Choroid plexus epithelial cell (primary cell): ENCODE measurements at regions not wholly inside any gene's neighbourhood (a gene's known extent, or its start where the extent isn't known, plus 50 kb on each side); places are given as distances from the start of the nearest gene placed in this dataset.
"Not testable (repeated sequence)": the region's sequence is repeated elsewhere in the genome, so short reads cannot be mapped to it uniquely, and the experiment has no call there.

Experiments used
- DNase-seq: peaks from one replicate; pipeline ENCODE4 v3.0.0-alpha.2; 2010; ENCODE audit warnings: low read depth
- H3K4me3 ChIP-seq: 2 replicates; pipeline ENCODE4 v1.5.1; 2011; ENCODE audit warnings: low read depth, mild to moderate bottlenecking, control low read depth, low read length, moderate library complexity
- TF ChIP-seq, protein P1 (sequence below): conservative IDR thresholded peaks from 2 replicates; pipeline ENCODE4 v1.5.1; 2011; ENCODE audit warnings: low read depth, mild to moderate bottlenecking, control low read depth, inconsistent platforms, low read length, moderate library complexity

DNA sequence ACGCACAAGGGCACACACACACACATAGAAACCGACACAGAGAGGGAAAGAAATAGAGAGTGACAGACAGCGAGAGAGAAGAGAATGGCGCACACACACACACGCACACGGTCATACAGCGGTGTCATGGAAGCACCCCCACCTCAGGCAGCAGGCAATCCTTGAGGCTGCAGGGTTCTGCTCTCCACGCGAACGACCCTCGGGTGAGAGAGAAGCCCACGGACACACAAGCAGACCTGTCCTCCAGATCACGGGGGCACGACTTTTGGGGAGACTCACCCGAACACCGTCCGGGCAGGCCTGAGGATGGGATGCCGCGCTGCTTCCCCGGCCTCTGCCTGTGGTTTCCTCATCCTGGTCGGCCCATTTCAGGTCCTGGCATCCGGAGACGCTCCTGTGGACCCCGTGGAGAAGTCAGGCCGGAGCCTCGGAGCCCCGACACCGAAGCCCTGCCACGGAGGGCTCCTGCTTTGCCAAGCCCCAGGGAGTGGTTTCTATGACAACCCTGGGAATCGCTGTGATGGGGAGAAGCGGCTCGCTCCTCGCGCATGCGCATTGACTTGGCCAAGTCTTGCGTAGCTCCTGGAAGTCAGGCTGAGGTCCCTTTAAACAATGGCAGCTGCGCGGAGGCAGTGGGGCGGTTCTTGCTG is 118.2 kb upstream of the KCNJ18 start:
- peak; percentile 82 for DNase-seq
- peak overlapping the region; percentile 66 for H3K4me3 ChIP-seq
- TF ChIP-seq, protein P1, sequence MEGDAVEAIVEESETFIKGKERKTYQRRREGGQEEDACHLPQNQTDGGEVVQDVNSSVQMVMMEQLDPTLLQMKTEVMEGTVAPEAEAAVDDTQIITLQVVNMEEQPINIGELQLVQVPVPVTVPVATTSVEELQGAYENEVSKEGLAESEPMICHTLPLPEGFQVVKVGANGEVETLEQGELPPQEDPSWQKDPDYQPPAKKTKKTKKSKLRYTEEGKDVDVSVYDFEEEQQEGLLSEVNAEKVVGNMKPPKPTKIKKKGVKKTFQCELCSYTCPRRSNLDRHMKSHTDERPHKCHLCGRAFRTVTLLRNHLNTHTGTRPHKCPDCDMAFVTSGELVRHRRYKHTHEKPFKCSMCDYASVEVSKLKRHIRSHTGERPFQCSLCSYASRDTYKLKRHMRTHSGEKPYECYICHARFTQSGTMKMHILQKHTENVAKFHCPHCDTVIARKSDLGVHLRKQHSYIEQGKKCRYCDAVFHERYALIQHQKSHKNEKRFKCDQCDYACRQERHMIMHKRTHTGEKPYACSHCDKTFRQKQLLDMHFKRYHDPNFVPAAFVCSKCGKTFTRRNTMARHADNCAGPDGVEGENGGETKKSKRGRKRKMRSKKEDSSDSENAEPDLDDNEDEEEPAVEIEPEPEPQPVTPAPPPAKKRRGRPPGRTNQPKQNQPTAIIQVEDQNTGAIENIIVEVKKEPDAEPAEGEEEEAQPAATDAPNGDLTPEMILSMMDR, result no peak

DNA sequence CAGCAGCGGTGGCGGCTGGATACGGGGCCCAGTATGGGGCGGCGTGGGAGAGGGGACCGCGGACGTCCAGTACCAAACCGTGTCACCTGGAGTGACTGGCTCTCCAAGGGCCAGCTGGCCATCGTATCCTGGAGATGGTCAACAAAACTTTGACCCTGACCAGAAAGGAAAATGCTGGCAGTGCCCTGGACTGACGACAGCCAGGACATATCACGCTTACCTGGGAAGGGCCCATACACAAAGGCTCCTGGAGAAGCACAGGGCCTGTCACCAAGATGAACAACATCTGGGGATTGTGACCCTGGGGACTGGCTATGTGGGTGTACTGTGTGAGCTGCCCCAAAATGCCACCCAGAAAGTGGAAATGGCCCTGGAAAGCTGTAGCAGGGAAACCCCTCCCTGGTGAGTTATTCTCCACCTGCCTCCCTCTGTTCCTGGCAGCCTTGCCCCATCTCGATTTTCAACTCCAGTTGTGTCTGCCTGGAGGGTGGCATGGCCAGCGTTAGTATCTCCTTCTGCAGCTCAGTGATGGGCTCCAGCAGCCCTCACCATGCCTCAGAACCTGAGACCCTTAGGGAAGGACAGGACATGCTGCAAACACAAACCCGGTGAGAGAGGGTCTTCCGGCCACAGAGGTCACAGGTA is 117.6 kb upstream of the KCNJ18 start:
- DNase-seq, result not testable (repeated sequence)
- H3K4me3 ChIP-seq, result peak overlapping the region; percentile 35

DNA sequence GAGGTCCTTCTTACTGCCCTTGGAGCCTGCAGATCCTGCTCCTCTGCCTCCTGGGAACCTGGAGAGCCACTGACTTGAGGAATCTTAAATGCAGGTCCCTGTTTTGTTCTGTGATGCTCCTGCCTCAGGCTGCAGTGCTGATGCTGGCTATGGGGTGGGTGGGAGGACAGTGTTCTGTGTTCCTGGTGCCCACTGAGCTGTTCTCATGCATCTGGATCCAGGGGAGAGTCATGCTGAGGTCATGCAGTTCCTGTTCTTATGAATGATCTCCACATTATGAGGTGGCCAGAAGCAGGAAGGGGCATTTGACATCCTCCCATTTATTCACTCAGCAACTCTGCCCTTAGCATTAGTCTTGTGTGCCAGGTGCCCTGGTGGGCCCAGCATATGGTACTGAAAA is 113.5 kb upstream of the KCNJ18 start:
- not testable (repeated sequence) for H3K4me3 ChIP-seq, DNase-seq

DNA sequence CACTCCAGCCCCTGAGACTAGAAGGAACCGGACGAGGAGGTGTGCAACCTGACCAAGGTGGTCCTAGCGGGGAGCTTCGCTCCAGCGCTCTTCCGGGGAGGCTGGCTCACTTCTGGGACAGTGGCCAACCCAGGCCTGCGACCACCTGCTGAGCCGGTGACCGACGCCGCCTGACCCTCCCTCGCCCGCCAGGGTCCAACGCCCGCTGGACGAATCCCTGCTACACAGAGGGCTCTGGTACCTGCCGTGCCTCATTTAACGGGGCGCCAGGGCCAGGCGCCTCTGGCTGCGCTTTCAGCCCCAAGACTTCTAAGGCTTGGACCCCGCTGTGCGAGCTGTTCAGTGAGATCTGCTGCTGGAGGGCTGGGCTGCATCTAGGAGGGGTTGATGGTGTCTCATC is 99.5 kb upstream of the KCNJ18 start:
- H3K4me3 ChIP-seq, result no peak overlapping the region
- DNase-seq, result no peak
- TF ChIP-seq, protein P1, result no peak

DNA sequence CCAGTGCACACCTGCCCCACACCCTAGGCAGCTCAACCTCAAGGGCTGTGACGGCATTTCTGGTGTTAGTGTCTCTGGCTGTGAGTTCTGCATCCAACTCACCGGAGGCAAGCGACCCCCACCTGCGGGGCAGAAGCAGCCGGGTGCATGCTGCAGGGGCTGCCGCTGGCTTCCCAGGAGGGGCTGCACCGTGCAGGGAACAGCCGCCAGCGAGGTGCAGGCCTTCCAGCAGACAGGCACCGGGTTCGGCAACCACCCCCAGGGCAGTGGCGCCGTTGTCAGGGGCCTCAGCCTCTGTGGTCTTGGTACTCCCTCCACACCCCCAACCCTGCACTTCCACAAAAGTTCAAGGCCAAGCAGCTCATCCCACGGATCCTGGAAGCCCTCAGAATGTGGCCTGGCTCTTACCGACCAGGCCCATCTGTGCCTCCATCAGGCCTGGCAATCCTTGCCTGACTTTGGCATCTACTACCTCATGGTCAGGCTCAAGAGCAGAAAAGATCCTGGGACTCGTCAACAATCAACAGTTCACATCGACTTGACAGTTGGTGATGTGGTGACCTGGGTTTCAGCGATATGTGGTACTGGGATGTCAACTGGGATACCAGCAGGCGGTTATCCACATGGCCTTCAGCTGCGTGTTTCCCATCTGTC is 98.7 kb upstream of the KCNJ18 start:
- not testable (repeated sequence) for H3K4me3 ChIP-seq, DNase-seq

DNA sequence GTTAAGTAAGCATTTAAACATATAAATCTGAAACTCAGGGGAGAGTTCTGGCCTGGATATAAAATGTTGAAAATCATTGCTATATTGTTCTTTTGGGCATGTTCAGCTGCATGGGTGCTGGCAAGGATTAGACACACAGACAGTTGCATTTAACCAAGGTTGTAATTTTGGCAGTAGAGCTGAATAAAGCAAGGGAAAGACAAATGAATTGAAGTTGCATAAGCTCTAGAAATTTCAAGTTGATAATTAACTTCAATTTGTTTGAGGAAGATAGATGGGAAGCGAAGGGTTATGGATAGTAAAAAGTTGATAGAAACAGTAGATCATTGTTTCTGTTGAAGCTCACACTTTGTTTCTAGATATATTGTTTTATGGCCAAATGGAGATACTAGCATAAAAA is 97.2 kb upstream of the KCNJ18 start:
- no peak overlapping the region for H3K4me3 ChIP-seq
- DNase-seq, result no peak
- TF ChIP-seq, protein P1, result no peak

DNA sequence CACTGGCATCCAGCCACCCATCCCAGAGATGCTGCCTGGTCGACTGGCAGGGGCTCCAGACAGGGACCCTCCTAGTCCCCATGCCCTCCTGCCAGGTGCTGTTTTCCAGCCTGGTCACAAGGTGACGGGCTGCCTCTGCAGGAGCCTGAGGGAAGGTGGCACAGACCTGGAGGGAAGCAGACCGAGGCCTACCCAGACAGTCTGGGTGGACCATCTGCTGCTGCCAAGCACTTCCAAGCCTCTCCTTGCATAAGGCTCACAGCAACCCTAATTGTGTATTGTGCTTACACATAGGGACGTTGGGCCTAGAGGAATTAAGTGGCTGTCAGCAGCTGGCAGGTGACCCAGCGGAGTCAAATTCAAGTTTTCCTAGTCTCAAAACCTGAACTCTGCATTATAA is 90.1 kb upstream of the KCNJ18 start:
- TF ChIP-seq, protein P1, result no peak
- no peak overlapping the region for H3K4me3 ChIP-seq
- no peak for DNase-seq

DNA sequence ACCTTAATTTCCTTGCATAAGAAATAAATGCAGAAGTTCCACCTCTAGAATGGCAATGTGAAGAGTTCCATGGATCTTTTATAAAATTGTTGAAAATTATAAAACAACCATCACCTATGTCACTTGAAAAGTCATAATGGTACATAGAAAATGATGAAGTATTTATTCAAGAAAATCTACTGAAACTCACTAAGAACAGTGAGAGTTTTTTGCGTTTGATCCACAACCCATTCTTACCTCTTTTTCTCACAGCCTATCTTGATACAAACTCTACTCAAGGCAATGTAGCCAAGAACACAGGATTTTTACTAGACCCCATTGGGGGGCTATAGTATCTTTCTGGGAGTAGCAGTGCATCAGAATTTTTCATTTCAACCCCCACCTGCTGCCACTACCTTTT is 89.0 kb upstream of the KCNJ18 start:
- H3K4me3 ChIP-seq, DNase-seq: not testable (repeated sequence)

DNA sequence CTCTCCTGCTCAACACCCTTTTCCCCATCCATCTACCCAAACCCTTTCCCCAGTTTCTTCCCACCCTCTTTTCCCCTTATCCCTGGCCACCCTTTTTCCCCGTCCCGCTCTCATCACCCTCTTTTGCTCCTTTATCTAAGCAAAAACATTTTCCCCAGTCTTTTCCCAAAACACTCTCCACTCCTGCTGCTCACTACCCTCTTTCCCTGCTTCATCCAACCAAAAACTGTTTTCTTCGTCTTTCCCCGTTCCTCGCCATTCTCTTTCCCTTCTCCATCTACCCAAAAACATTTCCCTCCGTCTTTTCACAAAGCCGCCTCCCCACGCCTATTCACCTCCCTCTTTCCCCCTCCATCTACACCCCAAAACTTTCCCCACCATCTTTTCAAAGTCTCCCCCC is 80.9 kb upstream of the KCNJ18 start:
- H3K4me3 ChIP-seq, DNase-seq: not testable (repeated sequence)

DNA sequence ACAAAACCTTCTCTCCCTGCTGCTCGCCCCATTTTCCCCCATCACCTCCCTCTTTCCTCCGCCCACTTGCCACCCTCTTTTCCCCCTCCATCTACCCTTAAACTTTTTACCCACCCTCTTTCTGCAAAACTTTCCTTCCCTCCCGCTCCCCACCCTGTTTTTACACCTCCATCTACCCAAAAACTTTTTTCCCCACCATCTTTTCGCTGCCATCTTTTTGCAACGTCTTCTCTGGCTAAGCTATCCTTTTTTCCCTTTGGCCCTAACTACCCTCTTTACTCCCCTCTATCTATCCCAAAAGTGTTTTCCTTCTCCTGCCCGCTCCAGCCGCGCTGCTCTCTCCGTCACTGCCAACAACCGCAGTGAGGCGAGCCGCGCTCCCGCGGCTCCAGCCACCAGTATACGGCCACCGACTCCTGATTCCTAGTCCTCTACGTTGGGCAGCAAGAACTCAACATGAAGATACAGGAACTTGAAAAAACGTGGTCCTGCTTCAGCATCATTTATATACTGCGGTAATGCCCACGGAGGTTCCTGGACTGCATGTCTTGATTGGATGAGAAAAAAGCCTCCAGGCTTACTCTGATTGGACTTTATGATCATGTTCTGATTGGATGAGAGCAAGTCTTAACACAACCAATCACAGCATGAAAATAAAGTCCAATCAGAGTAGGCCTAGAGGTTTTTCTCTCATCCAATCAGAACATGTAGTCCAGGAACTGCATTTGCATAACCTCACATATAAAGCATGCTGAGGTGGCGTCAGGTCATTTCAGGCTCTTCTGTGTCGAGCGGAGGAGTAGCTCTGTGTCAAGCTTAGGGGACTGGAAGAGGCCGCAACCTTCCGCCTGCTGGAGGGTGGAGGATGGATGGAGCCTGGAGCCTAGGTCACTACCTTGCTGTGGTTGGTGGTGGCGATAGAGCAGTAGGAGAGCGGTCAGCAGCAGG is 79.9 kb upstream of the KCNJ18 start:
- not testable (repeated sequence) for H3K4me3 ChIP-seq, DNase-seq
